Tibial artery (tissue), 4 donors: ENCODE measurements at regions not wholly inside any gene's neighbourhood (a gene's known extent, or its start where the extent isn't known, plus 50 kb on each side); places are given as distances from the start of the nearest gene placed in this dataset.

Experiments used
- DNase-seq, 2 donors: peaks; one replicate each; pipeline ENCODE4 v3.0.0-alpha.2; 2019
- H3K27ac ChIP-seq, 2 donors: fragments of 200-600 bp; sonication (generic) in 1 of 2; 1 replicate in 1 of 2; 2 replicates in 1 of 2; pipeline ENCODE4 v1.5.1; 2018 to 2019; ENCODE audit warnings: mild to moderate bottlenecking in 1 of 2
- H3K27me3 ChIP-seq, 2 donors: fragments of 200-600 bp; sonication (generic) in 1 of 2; one replicate each; pipeline versions ENCODE4 v1.5.1 to v1.6.0; 2016 to 2019
- H3K36me3 ChIP-seq, 3 donors: fragments of 200-600 bp; sonication (generic) in 2 of 3; one replicate each; pipeline ENCODE4 v1.5.1; 2016 to 2019; ENCODE audit warnings: mild to moderate bottlenecking in 2 of 3
- H3K4me1 ChIP-seq, 4 donors: fragments of 200-600 bp; sonication (generic) in 2 of 4; 1 replicate in 3 of 4; 2 replicates in 1 of 4; pipeline ENCODE4 v1.5.1; 2016 to 2019
- H3K4me3 ChIP-seq, 2 donors: fragments of 200-600 bp; sonication (generic) in 1 of 2; 1 replicate in 1 of 2; 2 replicates in 1 of 2; pipeline ENCODE4 v1.5.1; 2018 to 2019; ENCODE audit warnings: mild to moderate bottlenecking in 2 of 2
- H3K9me3 ChIP-seq, 3 donors: fragments of 200-600 bp; sonication (generic) in 1 of 3; one replicate each; pipeline ENCODE4 v1.5.1; 2016 to 2019
- CTCF ChIP-seq, 2 experiments: fragments of 200-600 bp in 1 of 2; fragments of 450-650 bp in 1 of 2; IDR thresholded peaks; one replicate each; pipeline ENCODE4 v1.5.1; 2017 to 2019; ENCODE audit warnings: antibody characterized with exemption in 2 of 2, mild to moderate bottlenecking in 1 of 2, moderate library complexity in 1 of 2
- intact Hi-C: fragments of 100-400 bp; cut with DNase I; formaldehyde crosslinking; loops from one replicate; pipeline ENCODE4 v1.15.0; 2023; ENCODE audit warnings: low total_unique reads

GRCh38 chr1:198472997-198473396 lies 67.5 kb downstream of the ATP6V1G3 start:
- no peak for DNase-seq
- Histone ChIP-seq H3K4me3 (no peak overlapping the region), H3K27ac (no peak overlapping the region), H3K36me3 (no peaks in the 10 kb centered on the region), H3K27me3 (no peaks in the 10 kb centered on the region), H3K4me1 (no peaks in the 10 kb centered on the region), H3K9me3 (no peaks in the 10 kb centered on the region)
- TF ChIP-seq CTCF (IDR thresholded peaks at IDR 0.05), result no peak
- intact Hi-C loops, result no loop called here

- intact Hi-C loops, result no loop called here
- no peak for TF ChIP-seq CTCF (IDR thresholded peaks at IDR 0.05)
- no peaks in the 10 kb centered on the region for H3K9me3 ChIP-seq
- no peak overlapping the region for H3K27ac ChIP-seq
- H3K27me3 ChIP-seq, result no peaks in the 10 kb centered on the region
- H3K4me1 ChIP-seq, result no peaks in the 10 kb centered on the region
- DNase-seq, result no peak
- H3K36me3 ChIP-seq, result no peaks in the 10 kb centered on the region
- no peak overlapping the region for H3K4me3 ChIP-seq
Measured at GRCh38 chr1:198472119-198472518, 68.4 kb downstream of the ATP6V1G3 start.

- Histone ChIP-seq H3K4me3 (no peak overlapping the region), H3K27ac (no peak overlapping the region), H3K36me3 (no peaks in the 10 kb centered on the region), H3K4me1 (no peaks in the 10 kb centered on the region), H3K27me3 (peaks cover 0 to 4% of the 10 kb centered on the region in 2 donors), H3K9me3 (no peaks in the 10 kb centered on the region)
- no peak for DNase-seq
- intact Hi-C loops, result loop anchor here (10.0 kb wide), 1 partner anchor 383 kb away; no protein-coding TSS in a partner anchor
- no peak for TF ChIP-seq CTCF (IDR thresholded peaks at IDR 0.05)
Measured at GRCh38 chr1:198467907-198468306, 72.6 kb downstream of the ATP6V1G3 start.

GRCh38 chr1:198467342-198467741 lies 73.1 kb downstream of the ATP6V1G3 start:
- TF ChIP-seq CTCF (IDR thresholded peaks at IDR 0.05), result no peak
- DNase-seq, result no peak
- no peaks in the 10 kb centered on the region for H3K36me3 ChIP-seq
- intact Hi-C loops, result loop anchor here (10.0 kb wide), 1 partner anchor 383 kb away; no protein-coding TSS in a partner anchor
- no peaks in the 10 kb centered on the region for H3K4me1 ChIP-seq
- H3K9me3 ChIP-seq, result no peaks in the 10 kb centered on the region
- peaks cover 0 to 4% of the 10 kb centered on the region in 2 donors for H3K27me3 ChIP-seq
- no peak overlapping the region for H3K4me3 ChIP-seq
- H3K27ac ChIP-seq, result no peak overlapping the region

- no peaks in the 10 kb centered on the region for H3K4me1 ChIP-seq
- peaks cover 0 to 4% of the 10 kb centered on the region in 2 donors for H3K27me3 ChIP-seq
- no peak for DNase-seq
- H3K4me3 ChIP-seq, result no peak overlapping the region
- TF ChIP-seq CTCF (IDR thresholded peaks at IDR 0.05), result peak; percentile 61 to 65
- no peaks in the 10 kb centered on the region for H3K36me3 ChIP-seq
- no peak overlapping the region for H3K27ac ChIP-seq
- intact Hi-C loops, result loop anchor here (10.0 kb wide), 1 partner anchor 381 kb away; no protein-coding TSS in a partner anchor
- H3K9me3 ChIP-seq, result no peaks in the 10 kb centered on the region
Measured at GRCh38 chr1:198465201-198466144, 75.0 kb downstream of the ATP6V1G3 start.
